CD14-positive monocyte (primary cell): ENCODE measurements at regions not wholly inside any gene's neighbourhood (a gene's known extent, or its start where the extent isn't known, plus 50 kb on each side); places are given as distances from the start of the nearest gene placed in this dataset.

Source experiments
- DNase-seq, 3 donors: peaks; one replicate each; pipeline ENCODE4 v3.0.0-alpha.2; 2011 to 2022
- H2AFZ ChIP-seq: 2 replicates; pipeline ENCODE4 v1.6.0; 2012; ENCODE audit warnings: mild to moderate bottlenecking, low read depth, low read length, inconsistent platforms; ENCODE audit not compliant: insufficient read depth, poor library complexity, severe bottlenecking
- H3K27ac ChIP-seq, 2 donors: 1 replicate in 1 of 2; 2 replicates in 1 of 2; pipeline ENCODE4 v1.5.1; 2012 to 2013; ENCODE audit warnings: low read length in 2 of 2, control low read depth in 1 of 2, inconsistent platforms in 1 of 2, low read depth in 1 of 2, mild to moderate bottlenecking in 1 of 2
- H3K27me3 ChIP-seq, 2 donors: one replicate each; pipeline versions ENCODE4 v1.6.0 to v1.6.1; 2011 to 2013; ENCODE audit warnings: low read length in 2 of 2; ENCODE audit not compliant: control insufficient read depth in 2 of 2, insufficient read depth in 2 of 2
- H3K36me3 ChIP-seq, 2 donors: replicated peaks in 1 of 2; 1 replicate in 1 of 2; 2 replicates in 1 of 2; pipeline versions ENCODE4 v1.5.1 to v1.6.1; 2012 to 2013; ENCODE audit warnings: low read length in 2 of 2, control low read depth in 1 of 2, inconsistent platforms in 1 of 2, mild to moderate bottlenecking in 1 of 2; ENCODE audit not compliant: insufficient read depth in 2 of 2, control insufficient read depth in 1 of 2
- H3K4me1 ChIP-seq, 2 donors: 1 replicate in 1 of 2; 2 replicates in 1 of 2; pipeline versions ENCODE4 v1.5.1 to v1.6.1; 2012 to 2013; ENCODE audit warnings: low read length in 2 of 2, control low read depth in 1 of 2, inconsistent platforms in 1 of 2, mild to moderate bottlenecking in 1 of 2, moderate library complexity in 1 of 2; ENCODE audit not compliant: insufficient read depth in 2 of 2, control insufficient read depth in 1 of 2
- H3K4me2 ChIP-seq: replicated peaks from 2 replicates; pipeline ENCODE3; 2012; ENCODE audit warnings: low read length, moderate library complexity, mild to moderate bottlenecking; ENCODE audit not compliant: poor library complexity, severe bottlenecking; ENCODE audit errors: extremely low read depth
- H3K4me3 ChIP-seq, 3 experiments: fragments of 200-600 bp in 1 of 3; sonication (generic) in 1 of 3; replicated peaks in 1 of 3; 1 replicate in 2 of 3; 2 replicates in 1 of 3; pipeline ENCODE4 v1.5.1; 2011 to 2013; ENCODE audit warnings: low read length in 3 of 3, mild to moderate bottlenecking in 3 of 3, control low read depth in 2 of 3, low read depth in 2 of 3, inconsistent platforms in 1 of 3, moderate library complexity in 1 of 3
- H3K79me2 ChIP-seq: 2 replicates; pipeline ENCODE4 v1.6.0; 2012; ENCODE audit warnings: mild to moderate bottlenecking, control low read depth, inconsistent platforms, low read length, moderate library complexity; ENCODE audit not compliant: insufficient read depth
- H3K9ac ChIP-seq: 2 replicates; pipeline ENCODE4 v1.6.0; 2017; ENCODE audit warnings: low read length, mild to moderate bottlenecking; ENCODE audit not compliant: insufficient read depth, poor library complexity, severe bottlenecking
- H3K9me3 ChIP-seq, 2 donors: replicated peaks in 1 of 2; 1 replicate in 1 of 2; 2 replicates in 1 of 2; pipeline versions ENCODE4 v1.5.1 to v1.6.1; 2012 to 2013; ENCODE audit warnings: low read length in 2 of 2, control low read depth in 1 of 2; ENCODE audit not compliant: control insufficient read depth in 1 of 2, insufficient read depth in 1 of 2
- H4K20me1 ChIP-seq: 2 replicates; pipeline ENCODE4 v1.6.0; 2012; ENCODE audit warnings: mild to moderate bottlenecking, low read length, control low read depth, moderate library complexity; ENCODE audit not compliant: insufficient read depth
- H3K27ac Mint-ChIP-seq, 7 donors: one replicate each; pipeline ENCODE4 v1.8.0; 2020; ENCODE audit warnings: mild to moderate bottlenecking in 7 of 7, mixed read lengths in 7 of 7, moderate library complexity in 6 of 7, inconsistent platforms in 2 of 7
- H3K27me3 Mint-ChIP-seq, 3 donors: one replicate each; pipeline ENCODE4 v1.8.0; 2021 to 2022; ENCODE audit warnings: low read depth in 3 of 3, mild to moderate bottlenecking in 3 of 3, mixed read lengths in 3 of 3, moderate library complexity in 3 of 3, inconsistent platforms in 1 of 3
- H3K36me3 Mint-ChIP-seq, 2 donors: one replicate each; pipeline ENCODE4 v1.8.0; 2020; ENCODE audit warnings: mixed read lengths in 2 of 2, inconsistent platforms in 1 of 2, mild to moderate bottlenecking in 1 of 2
- H3K4me1 Mint-ChIP-seq: one replicate; pipeline ENCODE4 v1.8.0; 2020; ENCODE audit warnings: mild to moderate bottlenecking, mixed read lengths
- H3K4me3 Mint-ChIP-seq, 2 donors: one replicate each; pipeline ENCODE4 v1.8.0; 2020; ENCODE audit warnings: mild to moderate bottlenecking in 2 of 2, mixed read lengths in 2 of 2, moderate library complexity in 1 of 2
- H3K9me3 Mint-ChIP-seq, 7 donors: one replicate each; pipeline ENCODE4 v1.8.0; 2020 to 2022; ENCODE audit warnings: mixed read lengths in 7 of 7, mild to moderate bottlenecking in 6 of 7, moderate library complexity in 6 of 7, inconsistent platforms in 2 of 7
- WGBS: methylation state at CpG from one replicate; pipeline ENCODE4 v1.1.5; 2013; ENCODE audit warnings: missing lambda C conversion rate; ENCODE audit not compliant: insufficient coverage; 5-methylcytosine and 5-hydroxymethylcytosine counted together
- intact Hi-C, 2 donors: fragments of 100-400 bp; cut with micrococcal nuclease; formaldehyde crosslinking; loops; one replicate each; pipeline versions ENCODE4 v1.15.0 to v1.15.1; 2023
- TF ChIP-seq, protein P1 (sequence below): fragments of 200-600 bp; IDR thresholded peaks from one replicate; pipeline ENCODE4 v1.8.0; 2022; ENCODE audit warnings: antibody characterized with exemption, mild to moderate bottlenecking

DNA sequence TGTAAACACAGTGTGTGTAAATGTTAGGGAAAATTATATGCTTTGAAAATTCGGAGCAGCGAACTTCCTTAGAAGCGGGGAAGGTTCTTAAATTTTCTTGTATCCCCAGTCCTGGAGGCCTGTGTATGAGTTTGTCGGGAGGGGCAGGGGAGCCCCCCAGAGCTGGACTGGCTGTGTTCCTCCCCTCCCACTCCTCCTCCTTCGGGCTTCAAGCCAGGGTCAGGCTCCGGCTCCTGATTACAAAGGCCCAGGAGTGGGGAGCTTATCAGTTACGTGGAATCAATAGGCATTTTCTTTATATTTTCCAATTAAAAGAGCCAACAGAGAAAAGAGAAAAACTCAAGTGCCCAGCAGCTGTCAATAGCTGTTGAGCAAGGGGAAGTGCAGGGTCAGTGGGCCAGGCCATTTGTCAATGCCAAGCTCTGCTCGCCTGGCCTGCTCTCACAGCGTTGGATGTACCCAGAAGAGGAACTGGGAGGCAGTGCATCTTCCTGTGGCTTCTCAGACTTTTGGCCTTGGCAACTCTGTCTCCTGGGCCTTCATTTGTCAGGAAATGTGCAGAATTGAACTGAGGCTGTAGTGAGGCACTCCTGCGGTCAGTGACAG lies 156.9 kb upstream of the PCBD1 start:
- H3K4me1 Mint-ChIP-seq: peaks cover 14% of the 10 kb centered on the region
- H3K4me1 ChIP-seq: peaks cover 6 to 11% of the 10 kb centered on the region in 2 donors
- no peak overlapping the region for H3K4me3 Mint-ChIP-seq
- no peak overlapping the region for H3K4me3 ChIP-seq
- no peak overlapping the region for H3K4me2 ChIP-seq
- no peak overlapping the region for H2AFZ ChIP-seq
- no peaks in the 10 kb centered on the region for H3K36me3 ChIP-seq
- no peaks in the 10 kb centered on the region for H3K79me2 ChIP-seq
- H3K9me3 Mint-ChIP-seq: peaks cover 0 to 2% (median 0%) of the 10 kb centered on the region in 7 donors
- intact Hi-C loops: no loop called here
- H3K27me3 ChIP-seq: no peaks in the 10 kb centered on the region
- H3K27ac ChIP-seq: no peak overlapping the region
- H3K9ac ChIP-seq: no peak overlapping the region
- TF ChIP-seq, protein P1, sequence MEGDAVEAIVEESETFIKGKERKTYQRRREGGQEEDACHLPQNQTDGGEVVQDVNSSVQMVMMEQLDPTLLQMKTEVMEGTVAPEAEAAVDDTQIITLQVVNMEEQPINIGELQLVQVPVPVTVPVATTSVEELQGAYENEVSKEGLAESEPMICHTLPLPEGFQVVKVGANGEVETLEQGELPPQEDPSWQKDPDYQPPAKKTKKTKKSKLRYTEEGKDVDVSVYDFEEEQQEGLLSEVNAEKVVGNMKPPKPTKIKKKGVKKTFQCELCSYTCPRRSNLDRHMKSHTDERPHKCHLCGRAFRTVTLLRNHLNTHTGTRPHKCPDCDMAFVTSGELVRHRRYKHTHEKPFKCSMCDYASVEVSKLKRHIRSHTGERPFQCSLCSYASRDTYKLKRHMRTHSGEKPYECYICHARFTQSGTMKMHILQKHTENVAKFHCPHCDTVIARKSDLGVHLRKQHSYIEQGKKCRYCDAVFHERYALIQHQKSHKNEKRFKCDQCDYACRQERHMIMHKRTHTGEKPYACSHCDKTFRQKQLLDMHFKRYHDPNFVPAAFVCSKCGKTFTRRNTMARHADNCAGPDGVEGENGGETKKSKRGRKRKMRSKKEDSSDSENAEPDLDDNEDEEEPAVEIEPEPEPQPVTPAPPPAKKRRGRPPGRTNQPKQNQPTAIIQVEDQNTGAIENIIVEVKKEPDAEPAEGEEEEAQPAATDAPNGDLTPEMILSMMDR: no peak
- no peaks in the 10 kb centered on the region for H4K20me1 ChIP-seq
- 0% methylated on average over 3 of the region's 10 CpGs for WGBS
- no peaks in the 10 kb centered on the region for H3K36me3 Mint-ChIP-seq
- H3K9me3 ChIP-seq: no peaks in the 10 kb centered on the region
- peaks cover 0 to 2% (median 2%) of the 10 kb centered on the region in 3 donors for H3K27me3 Mint-ChIP-seq
- DNase-seq: peak; percentile 41 to 63 (median 62)
- peak overlapping the region in 2 of 7 donors; percentile 54 to 59 for H3K27ac Mint-ChIP-seq

DNA sequence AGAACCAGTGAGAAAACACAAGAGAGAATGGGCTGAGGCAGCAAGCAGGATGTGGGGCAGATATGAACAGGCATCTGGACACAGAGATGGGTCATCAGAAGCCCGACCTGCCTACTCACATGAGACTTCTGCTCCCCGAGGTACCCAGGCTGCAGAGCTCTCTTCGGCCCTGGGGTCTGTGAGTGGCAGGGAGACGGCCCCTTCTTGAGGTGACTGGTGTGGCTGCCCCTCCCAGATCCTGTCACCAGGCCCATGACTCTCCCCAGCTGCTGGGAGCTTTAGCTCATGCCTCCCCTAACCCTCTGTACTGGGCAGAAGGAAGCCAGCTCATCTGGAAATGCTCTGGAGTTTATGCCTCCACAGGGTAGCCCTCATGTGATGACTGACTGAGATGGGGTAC lies 157.6 kb upstream of the PCBD1 start:
- H3K27me3 Mint-ChIP-seq: peaks cover 0 to 2% (median 2%) of the 10 kb centered on the region in 3 donors
- no peak overlapping the region for H3K4me3 ChIP-seq
- no peak overlapping the region for H3K9ac ChIP-seq
- no peaks in the 10 kb centered on the region for H3K79me2 ChIP-seq
- H3K4me2 ChIP-seq: no peak overlapping the region
- no peak overlapping the region for H3K27ac ChIP-seq
- H3K4me1 Mint-ChIP-seq: peaks cover 14% of the 10 kb centered on the region
- TF ChIP-seq, protein P1: no peak
- H3K4me1 ChIP-seq: peaks cover 6 to 11% of the 10 kb centered on the region in 2 donors
- no peaks in the 10 kb centered on the region for H4K20me1 ChIP-seq
- intact Hi-C loops: no loop called here
- H2AFZ ChIP-seq: no peak overlapping the region
- no peaks in the 10 kb centered on the region for H3K27me3 ChIP-seq
- H3K27ac Mint-ChIP-seq: peak overlapping the region in 2 of 7 donors; percentile 54 to 59
- no peaks in the 10 kb centered on the region for H3K36me3 Mint-ChIP-seq
- H3K4me3 Mint-ChIP-seq: no peak overlapping the region
- H3K9me3 Mint-ChIP-seq: peaks cover 0 to 2% (median 0%) of the 10 kb centered on the region in 7 donors
- no peaks in the 10 kb centered on the region for H3K9me3 ChIP-seq
- no peaks in the 10 kb centered on the region for H3K36me3 ChIP-seq
- WGBS: 77% methylated on average over 3 of the region's 4 CpGs
- DNase-seq: no peak
